ENCODE measurements at regions not wholly inside any gene's neighbourhood (a gene's known extent, or its start where the extent isn't known, plus 50 kb on each side); places are given as distances from the start of the nearest gene placed in this dataset.

GRCh38 chr14:49221316-49221715 lies 364.9 kb downstream of the RPS29 start:
- H3K9me2 ChIP-seq (replicated peaks; ENCODE audit: control insufficient read depth, low read length) = no peaks in the 10 kb centered on the region
- H3K27ac ChIP-seq (ENCODE audit: low read depth, low read length) = no peak overlapping the region
- TF ChIP-seq CTCF (IDR thresholded peaks at IDR 0.05; ENCODE audit: low read depth, low read length, poor library complexity, severe bottlenecking) = no peak
- TF ChIP-seq EZH2phosphoT487 (IDR thresholded peaks at IDR 0.05; ENCODE audit: borderline replicate concordance, low read length) = no peak
- no peaks in the 10 kb centered on the region for H3K4me1 ChIP-seq (ENCODE audit: control insufficient read depth, low read length)
- no peak overlapping the region for H3K4me2 ChIP-seq (ENCODE audit: low read length)
- no peaks in the 10 kb centered on the region for H4K20me1 ChIP-seq (ENCODE audit: control insufficient read depth, insufficient read depth, low read depth, low read length)
- no peaks in the 10 kb centered on the region for H3F3A ChIP-seq (ENCODE audit: control insufficient read depth, insufficient read depth)
- no peak overlapping the region for H3K4me3 ChIP-seq (ENCODE audit: low read length)
- no peaks in the 10 kb centered on the region for H3K36me3 ChIP-seq (ENCODE audit: control insufficient read depth, low read length)
- H3K9me3 ChIP-seq (ENCODE audit: control insufficient read depth, insufficient read depth, low read length) = no peaks in the 10 kb centered on the region
- no peaks in the 10 kb centered on the region for H3K27me3 ChIP-seq (ENCODE audit: control insufficient read depth, low read length)
- H3K79me2 ChIP-seq (ENCODE audit: control insufficient read depth, low read length) = no peaks in the 10 kb centered on the region

- H3K4me1 ChIP-seq (ENCODE audit: control insufficient read depth, low read length) = no peaks in the 10 kb centered on the region
- H3K27ac ChIP-seq (ENCODE audit: low read depth, low read length) = no peak overlapping the region
- no peaks in the 10 kb centered on the region for H3K9me2 ChIP-seq (replicated peaks; ENCODE audit: control insufficient read depth, low read length)
- no peaks in the 10 kb centered on the region for H3K36me3 ChIP-seq (ENCODE audit: control insufficient read depth, low read length)
- H3F3A ChIP-seq (ENCODE audit: control insufficient read depth, insufficient read depth) = no peaks in the 10 kb centered on the region
- H3K27me3 ChIP-seq (ENCODE audit: control insufficient read depth, low read length) = no peaks in the 10 kb centered on the region
- no peak for TF ChIP-seq CTCF (IDR thresholded peaks at IDR 0.05; ENCODE audit: low read depth, low read length, poor library complexity, severe bottlenecking)
- TF ChIP-seq EZH2phosphoT487 (IDR thresholded peaks at IDR 0.05; ENCODE audit: borderline replicate concordance, low read length) = no peak
- no peak overlapping the region for H3K4me3 ChIP-seq (ENCODE audit: low read length)
- no peaks in the 10 kb centered on the region for H4K20me1 ChIP-seq (ENCODE audit: control insufficient read depth, insufficient read depth, low read depth, low read length)
- no peaks in the 10 kb centered on the region for H3K9me3 ChIP-seq (ENCODE audit: control insufficient read depth, insufficient read depth, low read length)
- no peaks in the 10 kb centered on the region for H3K79me2 ChIP-seq (ENCODE audit: control insufficient read depth, low read length)
- H3K4me2 ChIP-seq (ENCODE audit: low read length) = no peak overlapping the region
Observed at GRCh38 chr14:49220492-49220891, 365.7 kb downstream of the RPS29 start.

- TF ChIP-seq EZH2phosphoT487 (IDR thresholded peaks at IDR 0.05; ENCODE audit: borderline replicate concordance, low read length) (no peak), CTCF (IDR thresholded peaks at IDR 0.05; ENCODE audit: low read depth, low read length, poor library complexity, severe bottlenecking) (no peak)
- H3K27me3 ChIP-seq (ENCODE audit: control insufficient read depth, low read length) = no peaks in the 10 kb centered on the region
Observed at GRCh38 chr14:49218436-49219092, 367.6 kb downstream of the RPS29 start.

More at GRCh38 chr14:49218436-49219092, 367.6 kb downstream of the RPS29 start:
- Histone ChIP-seq H4K20me1 (ENCODE audit: control insufficient read depth, insufficient read depth, low read depth, low read length) (no peaks in the 10 kb centered on the region), H3K36me3 (ENCODE audit: control insufficient read depth, low read length) (no peaks in the 10 kb centered on the region), H3K4me1 (ENCODE audit: control insufficient read depth, low read length) (no peaks in the 10 kb centered on the region), H3F3A (ENCODE audit: control insufficient read depth, insufficient read depth) (no peaks in the 10 kb centered on the region), H3K9me3 (ENCODE audit: control insufficient read depth, insufficient read depth, low read length) (no peaks in the 10 kb centered on the region), H3K4me2 (ENCODE audit: low read length) (no peak overlapping the region), H3K4me3 (ENCODE audit: low read length) (no peak overlapping the region), H3K27ac (ENCODE audit: low read depth, low read length) (no peak overlapping the region), H3K79me2 (ENCODE audit: control insufficient read depth, low read length) (no peaks in the 10 kb centered on the region), H3K9me2 (replicated peaks; ENCODE audit: control insufficient read depth, low read length) (no peaks in the 10 kb centered on the region)
